Adrenal gland (tissue), 5 donors: ENCODE measurements at regions not wholly inside any gene's neighbourhood (a gene's known extent, or its start where the extent isn't known, plus 50 kb on each side); places are given as distances from the start of the nearest gene placed in this dataset.

Source experiments
- CTCF ChIP-seq, 6 experiments: fragments of 450-650 bp in 4 of 6; fragments of 200-600 bp in 2 of 6; sonication (generic) in 1 of 6; IDR thresholded peaks; 1 replicate in 5 of 6; 2 replicates in 1 of 6; pipeline versions ENCODE4 v1.5.1 to v1.8.0; 2016 to 2021; ENCODE audit warnings: antibody characterized with exemption in 6 of 6, mild to moderate bottlenecking in 2 of 6, moderate library complexity in 1 of 6
- POLR2A ChIP-seq, 2 donors: fragments of 450-650 bp; IDR thresholded peaks; one replicate each; pipeline ENCODE4 v1.6.1; 2017; ENCODE audit warnings: antibody characterized with exemption in 2 of 2, mild to moderate bottlenecking in 2 of 2, moderate library complexity in 1 of 2
- donor health status: DM: no; HTN: no; CAD: no.

DNA sequence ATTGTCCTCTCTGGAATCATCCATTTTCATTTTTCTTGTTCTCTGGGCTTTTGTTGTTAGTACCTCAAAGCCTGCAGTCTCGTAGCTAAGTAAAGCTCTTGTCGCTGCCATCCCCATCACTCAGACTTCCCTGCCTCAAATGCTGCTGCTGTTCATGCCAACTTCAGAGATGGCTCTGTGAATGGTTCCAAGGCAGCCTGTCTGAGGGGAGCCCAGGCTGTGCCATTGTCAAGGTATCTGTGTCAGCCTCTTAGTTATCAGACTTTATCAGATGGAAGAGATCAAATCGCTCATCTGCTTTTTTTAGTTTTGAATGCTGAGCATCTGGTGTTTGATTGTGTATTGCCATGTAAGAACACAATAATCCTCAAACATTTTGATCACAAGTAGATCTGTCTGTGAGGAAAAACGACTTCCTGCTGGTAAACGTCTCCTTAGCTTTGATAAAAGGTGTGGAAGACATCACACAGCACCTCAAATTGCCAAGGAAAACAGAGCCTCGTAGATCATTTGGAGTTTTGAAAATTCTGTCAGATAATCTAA lies 304.2 kb upstream of the ZC3H12C start:
- TF ChIP-seq CTCF (IDR thresholded peaks at IDR 0.05) (no peak), POLR2A (IDR thresholded peaks at IDR 0.05) (no peak)
